HCT116 (cell line): ENCODE measurements at regions not wholly inside any gene's neighbourhood (a gene's known extent, or its start where the extent isn't known, plus 50 kb on each side); places are given as distances from the start of the nearest gene placed in this dataset.

Experiments used
- CTCF ChIP-seq, 3 experiments: fragments of 200-600 bp in 1 of 3; sonication (generic) in 1 of 3; IDR thresholded peaks in 2 of 3; conservative IDR thresholded peaks in 1 of 3; 2 replicates each; pipeline ENCODE4 v1.5.1; 2012 to 2017; ENCODE audit warnings: low read depth in 2 of 3, low read length in 2 of 3, antibody characterized with exemption in 1 of 3, borderline replicate concordance in 1 of 3, control low read depth in 1 of 3, mild to moderate bottlenecking in 1 of 3, mixed read lengths in 1 of 3, mixed run types in 1 of 3, moderate library complexity in 1 of 3; ENCODE audit not compliant: insufficient read depth in 1 of 3
- EZH2 ChIP-seq: fragments of 200-600 bp; sonication (generic); IDR thresholded peaks from 2 replicates; pipeline ENCODE4 v1.6.1; 2017; ENCODE audit warnings: antibody characterized with exemption, mixed run types
- EZH2phosphoT487 ChIP-seq: fragments of 200-600 bp; IDR thresholded peaks from 2 replicates; pipeline ENCODE4 v1.6.1; 2018; ENCODE audit warnings: antibody characterized with exemption, borderline replicate concordance
- JUND ChIP-seq: IDR thresholded peaks from 2 replicates; pipeline ENCODE4 v1.6.1; 2012
- MAX ChIP-seq: IDR thresholded peaks from 2 replicates; pipeline ENCODE4 v1.6.1; 2012
- POLR2A ChIP-seq: IDR thresholded peaks from 2 replicates; pipeline ENCODE4 v1.7.0; 2011; ENCODE audit warnings: borderline replicate concordance; ENCODE audit not compliant: insufficient read depth, insufficient read length; ENCODE audit errors: extremely low read depth
- REST ChIP-seq: IDR thresholded peaks from 2 replicates; pipeline ENCODE4 v1.6.1; 2012; ENCODE audit warnings: low read depth
- ZBTB33 ChIP-seq: IDR thresholded peaks from 2 replicates; pipeline ENCODE4 v1.6.1; 2011; ENCODE audit warnings: mild to moderate bottlenecking, low read length, moderate library complexity; ENCODE audit not compliant: insufficient replicate concordance; ENCODE audit errors: extremely low read depth

- TF ChIP-seq MAX (no peak), REST (no peak), POLR2A (no peak), JUND (no peak), CTCF (IDR thresholded peaks at IDR 0.05 in 2 of 3, conservative IDR thresholded peaks at IDR 0.05 in 1 of 3; ENCODE audit: borderline replicate concordance in 1 of 3, insufficient read depth in 1 of 3, low read depth in 2 of 3, low read length in 2 of 3) (no peak), ZBTB33 (no peak), EZH2phosphoT487 (no peak), EZH2 (no peak)
Measured at GRCh38 chr7:67549126-67549525, 552.5 kb downstream of the TYW1 start.
